Adrenal gland (tissue), 5 donors: ENCODE measurements at regions not wholly inside any gene's neighbourhood (a gene's known extent, or its start where the extent isn't known, plus 50 kb on each side); places are given as distances from the start of the nearest gene placed in this dataset.

Experiments used
- CTCF ChIP-seq, 6 experiments: fragments of 450-650 bp in 4 of 6; fragments of 200-600 bp in 2 of 6; sonication (generic) in 1 of 6; IDR thresholded peaks; 1 replicate in 5 of 6; 2 replicates in 1 of 6; pipeline versions ENCODE4 v1.5.1 to v1.8.0; 2016 to 2021; ENCODE audit warnings: antibody characterized with exemption in 6 of 6, mild to moderate bottlenecking in 2 of 6, moderate library complexity in 1 of 6
- POLR2A ChIP-seq, 2 donors: fragments of 450-650 bp; IDR thresholded peaks; one replicate each; pipeline ENCODE4 v1.6.1; 2017; ENCODE audit warnings: antibody characterized with exemption in 2 of 2, mild to moderate bottlenecking in 2 of 2, moderate library complexity in 1 of 2
- donor health status: DM: no; HTN: no; CAD: no.

- TF ChIP-seq CTCF (IDR thresholded peaks at IDR 0.05) (no peak), POLR2A (IDR thresholded peaks at IDR 0.05) (no peak)
Observed at GRCh38 chr3:74456166-74456565, 158.3 kb downstream of the CNTN3 start.
